ENCODE measurements at regions not wholly inside any gene's neighbourhood (a gene's known extent, or its start where the extent isn't known, plus 50 kb on each side); places are given as distances from the start of the nearest gene placed in this dataset.

DNA sequence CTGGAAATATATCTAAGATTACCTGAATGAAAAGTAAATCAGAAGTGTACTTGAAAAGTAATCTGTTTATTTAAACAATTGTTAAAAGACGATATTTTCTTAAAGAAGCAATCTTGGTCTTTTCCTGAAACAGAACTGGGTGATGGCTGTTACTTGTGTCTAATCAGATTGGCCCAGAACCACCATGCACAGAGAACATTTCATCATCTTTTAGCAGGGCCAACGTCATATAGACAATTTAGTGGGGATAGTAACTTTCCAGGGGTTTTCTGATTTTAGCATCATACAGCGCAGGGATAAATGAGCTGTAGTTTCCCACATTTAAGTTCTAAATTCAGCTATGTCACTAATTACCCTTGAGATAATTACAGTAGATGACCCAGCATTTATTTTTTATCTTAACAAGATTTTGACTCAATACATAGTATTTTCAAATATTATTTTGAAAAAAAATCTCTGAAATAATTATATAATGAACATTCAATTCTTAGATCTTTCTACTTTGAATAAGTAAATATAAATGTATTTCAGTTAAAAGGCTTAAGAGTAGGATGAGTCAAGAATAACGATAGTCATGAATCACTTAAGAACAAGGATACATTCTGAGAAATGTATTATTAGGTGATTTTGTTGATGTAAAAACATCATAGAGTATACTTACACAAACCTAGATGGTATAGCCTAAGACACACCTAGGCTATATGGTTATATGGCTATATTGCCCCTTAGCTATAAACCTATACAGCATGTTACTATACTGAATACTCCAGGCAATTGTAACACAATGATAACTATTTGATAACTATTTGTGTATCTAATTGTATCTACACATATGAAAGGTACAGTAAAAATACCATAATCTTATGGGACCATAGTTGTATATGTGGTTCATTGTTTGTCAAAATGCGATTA, 103.8 kb upstream of the MME start:
- no peaks in the 10 kb centered on the region for H3K36me3 ChIP-seq (ENCODE audit: insufficient read depth, low read length)
- H3K4me1 ChIP-seq (ENCODE audit: control insufficient read depth, insufficient read depth, low read length, unreplicated experiment), result peaks cover 26% of the 10 kb centered on the region
- H3K4me3 ChIP-seq (ENCODE audit: low read depth, low read length), result no peak overlapping the region
- no peak overlapping the region for H3K27ac ChIP-seq (ENCODE audit: low read depth, low read length)
- no peaks in the 10 kb centered on the region for H3K27me3 ChIP-seq (ENCODE audit: insufficient read depth, low read length)
- H2AFZ ChIP-seq (ENCODE audit: low read length, unreplicated experiment), result no peak overlapping the region
- H3K79me2 ChIP-seq (ENCODE audit: control insufficient read depth, insufficient read depth, low read length, unreplicated experiment), result no peaks in the 10 kb centered on the region

DNA sequence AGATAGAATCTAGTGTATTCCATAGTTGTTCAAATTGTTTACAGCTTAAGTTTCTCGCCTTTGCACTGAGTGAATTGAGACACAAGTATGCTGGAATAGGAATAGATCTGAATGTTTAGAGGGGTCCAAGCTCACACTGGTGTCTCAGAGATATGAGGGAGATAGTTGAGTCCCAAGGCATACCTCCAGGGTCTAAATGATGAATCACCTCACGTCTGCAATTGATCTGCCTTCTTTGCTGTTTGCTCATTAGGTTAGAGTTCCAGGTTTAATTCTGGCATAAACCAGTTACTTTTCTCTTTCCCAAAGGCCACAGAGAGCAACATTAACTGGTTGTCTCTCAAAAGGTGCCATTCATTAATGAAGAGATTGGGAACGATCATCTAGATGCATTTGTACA, 106.3 kb upstream of the MME start:
- Histone ChIP-seq H2AFZ (ENCODE audit: low read length, unreplicated experiment) (peak overlapping the region; percentile 69), H3K27ac (ENCODE audit: low read depth, low read length) (peak overlapping the region; percentile 21; the same call in 1 of the 2 replicates), H3K4me1 (ENCODE audit: control insufficient read depth, insufficient read depth, low read length, unreplicated experiment) (peaks cover 41% of the 10 kb centered on the region), H3K27me3 (ENCODE audit: insufficient read depth, low read length) (no peaks in the 10 kb centered on the region), H3K79me2 (ENCODE audit: control insufficient read depth, insufficient read depth, low read length, unreplicated experiment) (no peaks in the 10 kb centered on the region), H3K36me3 (ENCODE audit: insufficient read depth, low read length) (no peaks in the 10 kb centered on the region), H3K4me3 (ENCODE audit: low read depth, low read length) (no peak overlapping the region)

- peak overlapping the region; percentile 93 for H3K27ac ChIP-seq (ENCODE audit: low read depth, low read length)
- H3K4me1 ChIP-seq (ENCODE audit: control insufficient read depth, insufficient read depth, low read length, unreplicated experiment), result peaks cover 41% of the 10 kb centered on the region
- no peaks in the 10 kb centered on the region for H3K27me3 ChIP-seq (ENCODE audit: insufficient read depth, low read length)
- H2AFZ ChIP-seq (ENCODE audit: low read length, unreplicated experiment), result no peak overlapping the region
- no peaks in the 10 kb centered on the region for H3K79me2 ChIP-seq (ENCODE audit: control insufficient read depth, insufficient read depth, low read length, unreplicated experiment)
- no peaks in the 10 kb centered on the region for H3K36me3 ChIP-seq (ENCODE audit: insufficient read depth, low read length)
- H3K4me3 ChIP-seq (ENCODE audit: low read depth, low read length), result no peak overlapping the region
Observed at GRCh38 chr3:154972951-154973350, 107.2 kb upstream of the MME start.

DNA sequence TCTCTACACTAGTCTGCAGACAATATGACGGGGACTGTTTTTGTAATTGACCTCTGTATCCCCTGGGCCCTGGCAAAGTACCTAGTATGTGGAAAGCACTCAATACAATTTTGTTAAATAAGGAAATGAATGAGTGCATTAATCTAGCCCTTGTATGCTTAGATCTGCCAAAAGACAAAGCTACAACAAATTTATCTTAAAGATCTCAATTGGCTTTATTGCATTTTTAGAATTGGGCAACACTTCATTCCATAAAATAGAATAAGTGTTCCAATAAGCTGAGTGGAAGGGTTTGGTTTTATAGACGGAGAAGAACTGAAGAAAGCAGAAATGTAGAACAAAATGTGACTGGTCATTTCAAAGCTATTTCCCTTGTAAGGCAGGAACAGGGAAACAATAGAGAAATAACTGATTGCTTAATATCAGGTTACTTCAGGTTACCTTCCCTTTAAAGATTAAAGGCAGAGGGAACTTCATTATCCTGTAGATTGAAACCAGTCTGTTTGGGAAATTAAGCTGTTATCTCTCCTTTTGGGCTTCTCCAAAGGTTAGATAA, 108.3 kb upstream of the MME start:
- Histone ChIP-seq H2AFZ (ENCODE audit: low read length, unreplicated experiment) (peak overlapping the region; percentile 35), H3K36me3 (ENCODE audit: insufficient read depth, low read length) (no peaks in the 10 kb centered on the region), H3K27me3 (ENCODE audit: insufficient read depth, low read length) (no peaks in the 10 kb centered on the region), H3K4me3 (ENCODE audit: low read depth, low read length) (peak overlapping the region; percentile 57), H3K79me2 (ENCODE audit: control insufficient read depth, insufficient read depth, low read length, unreplicated experiment) (no peaks in the 10 kb centered on the region), H3K4me1 (ENCODE audit: control insufficient read depth, insufficient read depth, low read length, unreplicated experiment) (peaks cover 41% of the 10 kb centered on the region), H3K27ac (ENCODE audit: low read depth, low read length) (peak overlapping the region; percentile 93)

DNA sequence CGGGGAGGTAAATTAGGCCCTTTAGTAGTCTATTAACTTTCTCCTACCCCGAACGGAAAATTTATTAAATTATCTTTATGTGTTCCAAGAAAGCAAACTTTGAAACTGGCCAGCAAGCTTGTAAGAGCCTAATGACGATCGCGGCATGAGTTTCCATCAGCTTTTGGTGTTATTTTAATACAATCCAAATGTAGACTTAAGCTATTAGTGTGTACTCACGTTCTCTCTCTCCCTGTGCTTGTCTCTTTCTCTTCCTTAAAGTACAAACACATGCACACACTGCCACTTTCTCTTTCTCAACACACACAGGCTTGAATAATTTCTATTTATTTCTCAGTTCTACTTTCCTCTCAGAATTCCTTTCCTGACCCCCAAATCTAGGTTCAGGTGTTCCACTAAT, 108.8 kb upstream of the MME start:
- H2AFZ ChIP-seq (ENCODE audit: low read length, unreplicated experiment), result peak overlapping the region; percentile 35
- H3K36me3 ChIP-seq (ENCODE audit: insufficient read depth, low read length), result no peaks in the 10 kb centered on the region
- no peaks in the 10 kb centered on the region for H3K79me2 ChIP-seq (ENCODE audit: control insufficient read depth, insufficient read depth, low read length, unreplicated experiment)
- H3K4me3 ChIP-seq (ENCODE audit: low read depth, low read length), result peak overlapping the region; percentile 57
- H3K27me3 ChIP-seq (ENCODE audit: insufficient read depth, low read length), result no peaks in the 10 kb centered on the region
- H3K4me1 ChIP-seq (ENCODE audit: control insufficient read depth, insufficient read depth, low read length, unreplicated experiment), result peaks cover 41% of the 10 kb centered on the region
- H3K27ac ChIP-seq (ENCODE audit: low read depth, low read length), result peak overlapping the region; percentile 93

GRCh38 chr3:154970797-154971196, 109.3 kb upstream of the MME start:
- no peaks in the 10 kb centered on the region for H3K27me3 ChIP-seq (ENCODE audit: insufficient read depth, low read length)
- H3K4me3 ChIP-seq (ENCODE audit: low read depth, low read length), result peak overlapping the region; percentile 57
- peaks cover 41% of the 10 kb centered on the region for H3K4me1 ChIP-seq (ENCODE audit: control insufficient read depth, insufficient read depth, low read length, unreplicated experiment)
- peak overlapping the region; percentile 93 for H3K27ac ChIP-seq (ENCODE audit: low read depth, low read length)
- H2AFZ ChIP-seq (ENCODE audit: low read length, unreplicated experiment), result peak overlapping the region; percentile 84
- H3K79me2 ChIP-seq (ENCODE audit: control insufficient read depth, insufficient read depth, low read length, unreplicated experiment), result no peaks in the 10 kb centered on the region
- H3K36me3 ChIP-seq (ENCODE audit: insufficient read depth, low read length), result no peaks in the 10 kb centered on the region

GRCh38 chr3:154969366-154969765, 110.8 kb upstream of the MME start:
- H3K36me3 ChIP-seq (ENCODE audit: insufficient read depth, low read length), result no peaks in the 10 kb centered on the region
- peaks cover 41% of the 10 kb centered on the region for H3K4me1 ChIP-seq (ENCODE audit: control insufficient read depth, insufficient read depth, low read length, unreplicated experiment)
- H3K27ac ChIP-seq (ENCODE audit: low read depth, low read length), result no peak overlapping the region
- H3K4me3 ChIP-seq (ENCODE audit: low read depth, low read length), result no peak overlapping the region
- H2AFZ ChIP-seq (ENCODE audit: low read length, unreplicated experiment), result no peak overlapping the region
- no peaks in the 10 kb centered on the region for H3K27me3 ChIP-seq (ENCODE audit: insufficient read depth, low read length)
- no peaks in the 10 kb centered on the region for H3K79me2 ChIP-seq (ENCODE audit: control insufficient read depth, insufficient read depth, low read length, unreplicated experiment)

GRCh38 chr3:154967090-154967489, 113.0 kb upstream of the MME start:
- Histone ChIP-seq H3K4me3 (ENCODE audit: low read depth, low read length) (no peak overlapping the region), H3K79me2 (ENCODE audit: control insufficient read depth, insufficient read depth, low read length, unreplicated experiment) (no peaks in the 10 kb centered on the region), H3K27ac (ENCODE audit: low read depth, low read length) (no peak overlapping the region), H3K36me3 (ENCODE audit: insufficient read depth, low read length) (no peaks in the 10 kb centered on the region), H3K4me1 (ENCODE audit: control insufficient read depth, insufficient read depth, low read length, unreplicated experiment) (peaks cover 22% of the 10 kb centered on the region), H2AFZ (ENCODE audit: low read length, unreplicated experiment) (no peak overlapping the region), H3K27me3 (ENCODE audit: insufficient read depth, low read length) (no peaks in the 10 kb centered on the region)

- Histone ChIP-seq H3K4me3 (ENCODE audit: low read depth, low read length) (no peak overlapping the region), H3K79me2 (ENCODE audit: control insufficient read depth, insufficient read depth, low read length, unreplicated experiment) (no peaks in the 10 kb centered on the region), H2AFZ (ENCODE audit: low read length, unreplicated experiment) (no peak overlapping the region), H3K27ac (ENCODE audit: low read depth, low read length) (no peak overlapping the region), H3K27me3 (ENCODE audit: insufficient read depth, low read length) (no peaks in the 10 kb centered on the region), H3K36me3 (ENCODE audit: insufficient read depth, low read length) (no peaks in the 10 kb centered on the region), H3K4me1 (ENCODE audit: control insufficient read depth, insufficient read depth, low read length, unreplicated experiment) (no peaks in the 10 kb centered on the region)
Observed at GRCh38 chr3:154956815-154957214, 123.3 kb upstream of the MME start.

DNA sequence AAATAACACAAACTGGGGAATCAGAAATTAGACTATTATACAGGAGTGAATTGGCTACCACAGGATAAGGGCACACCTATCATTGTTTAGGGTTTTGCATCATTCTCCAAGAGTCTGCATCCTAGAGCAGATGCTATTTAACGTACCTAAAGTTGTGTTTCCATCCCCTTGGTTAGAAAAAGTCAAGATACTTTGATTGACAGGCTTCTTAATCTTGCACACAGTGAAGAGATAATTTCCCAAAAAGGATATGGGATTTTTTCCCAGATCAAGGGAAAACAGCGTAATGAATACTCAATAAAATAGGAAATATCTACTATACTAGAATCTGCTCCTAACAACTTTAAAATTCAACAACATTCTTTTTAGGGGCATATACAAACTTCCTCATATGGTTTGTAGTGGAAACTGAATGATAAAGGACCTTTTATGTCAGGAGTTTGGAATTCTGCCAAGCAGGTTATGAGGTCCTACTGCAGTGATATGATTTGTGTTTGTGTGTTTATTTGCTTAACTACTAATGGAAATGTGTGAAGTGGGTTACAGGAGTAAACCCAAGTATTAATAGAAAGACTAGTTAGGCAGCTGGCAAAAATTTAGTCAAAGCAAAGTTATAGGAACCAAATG, 124.1 kb upstream of the MME start:
- Histone ChIP-seq H3K36me3 (ENCODE audit: insufficient read depth, low read length) (no peaks in the 10 kb centered on the region), H3K4me3 (ENCODE audit: low read depth, low read length) (no peak overlapping the region), H2AFZ (ENCODE audit: low read length, unreplicated experiment) (no peak overlapping the region), H3K27ac (ENCODE audit: low read depth, low read length) (no peak overlapping the region), H3K79me2 (ENCODE audit: control insufficient read depth, insufficient read depth, low read length, unreplicated experiment) (no peaks in the 10 kb centered on the region), H3K4me1 (ENCODE audit: control insufficient read depth, insufficient read depth, low read length, unreplicated experiment) (no peaks in the 10 kb centered on the region), H3K27me3 (ENCODE audit: insufficient read depth, low read length) (no peaks in the 10 kb centered on the region)
